CD4-positive, alpha-beta T cell treated with Interleukin-6 at 100 ng/mL for 8 hours (primary cell): ENCODE measurements at regions not wholly inside any gene's neighbourhood (a gene's known extent, or its start where the extent isn't known, plus 50 kb on each side); places are given as distances from the start of the nearest gene placed in this dataset.

Experiments used
- DNase-seq: peaks from one replicate; pipeline ENCODE4 v3.0.0-alpha.2; 2020; ENCODE audit warnings: mixed read lengths, low spot score

DNA sequence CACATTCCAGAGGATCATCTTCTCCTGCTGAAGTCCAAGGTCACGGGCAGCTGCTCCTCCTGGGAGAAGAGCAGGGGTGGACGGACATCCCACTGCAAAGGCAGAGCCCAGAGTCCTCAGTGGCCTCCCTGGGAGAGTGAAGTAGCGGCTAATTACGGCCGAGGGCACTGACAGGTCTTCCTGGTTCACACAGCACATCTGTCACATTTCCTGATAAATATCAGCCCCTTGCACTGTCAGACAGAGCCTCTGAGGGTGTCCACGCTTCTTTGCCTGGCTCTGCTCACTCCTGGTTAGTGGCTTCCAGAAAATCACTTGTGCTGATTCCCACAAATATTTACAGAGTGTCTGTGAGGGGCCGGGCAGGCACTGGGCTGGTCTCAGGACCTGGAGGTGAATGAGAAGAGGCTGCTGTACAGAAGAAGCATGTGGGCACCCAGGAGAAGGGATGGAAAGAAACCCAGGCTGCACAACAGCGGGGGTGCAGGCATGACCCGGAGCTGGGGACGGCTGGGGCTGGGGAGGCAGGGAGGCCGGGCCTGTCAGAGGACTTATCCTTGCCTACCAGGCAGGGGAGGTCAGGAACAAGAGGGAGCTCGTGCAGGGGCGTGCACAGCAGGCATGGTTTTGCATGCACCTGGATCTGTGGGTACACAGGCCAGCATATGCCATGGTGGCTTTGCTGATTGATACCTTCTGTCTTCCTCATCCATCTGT lies 258.2 kb upstream of the TNRC6C start:
- no peak for DNase-seq

DNA sequence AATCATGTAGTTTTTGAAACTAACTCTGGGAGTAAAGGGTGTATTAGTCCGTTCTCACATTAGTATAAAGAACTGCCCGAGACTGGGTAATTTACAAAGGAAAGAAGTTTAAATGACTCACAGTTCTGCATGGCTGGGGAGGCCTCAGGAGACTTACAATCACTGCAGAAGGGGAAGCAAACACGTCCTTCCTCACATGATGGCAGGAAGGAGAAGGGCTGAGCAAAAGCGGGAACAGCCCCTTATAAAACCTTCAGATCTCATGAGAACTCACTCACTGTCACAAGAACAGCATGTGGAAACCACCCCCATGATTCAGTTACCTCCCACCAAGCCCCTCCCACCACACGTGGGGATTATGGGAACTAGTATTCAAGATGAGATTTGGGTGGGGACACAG lies 256.5 kb upstream of the TNRC6C start:
- no peak for DNase-seq

DNA sequence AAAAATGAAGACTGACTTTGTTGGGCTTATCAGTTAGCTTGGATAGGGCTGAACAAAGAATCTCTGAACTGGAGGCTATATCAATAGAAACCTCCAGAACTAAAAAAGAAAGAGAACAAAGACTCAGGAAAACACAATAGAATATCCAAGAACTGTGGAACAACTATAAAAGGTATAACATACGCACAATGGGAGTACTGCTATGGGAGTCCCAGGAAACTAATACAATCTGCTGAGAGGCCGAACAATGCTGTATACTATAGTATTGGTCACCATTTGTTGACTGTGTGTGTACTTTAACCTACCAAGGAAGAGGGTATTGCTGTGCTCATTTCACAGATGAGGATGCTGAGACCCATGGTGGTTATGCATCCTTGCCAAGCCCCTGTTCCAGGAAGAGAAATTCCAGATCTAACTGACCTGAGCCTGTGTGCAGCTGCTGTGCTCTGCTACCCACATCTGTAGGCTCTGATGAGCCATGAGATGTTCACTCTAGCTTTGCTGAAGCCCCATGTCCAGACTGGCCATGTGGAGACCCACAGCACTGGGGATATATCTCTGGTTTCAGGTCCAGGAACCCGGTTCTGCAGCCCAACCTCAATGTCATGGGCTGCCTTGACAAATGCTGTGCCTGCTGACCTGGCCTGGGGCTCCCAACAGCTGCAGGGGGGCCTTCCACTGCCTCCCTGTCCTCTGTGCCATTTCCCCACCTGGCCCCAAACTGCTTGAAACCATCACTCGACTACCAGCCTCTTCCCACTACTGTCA lies 254.3 kb upstream of the TNRC6C start:
- no peak for DNase-seq

DNA sequence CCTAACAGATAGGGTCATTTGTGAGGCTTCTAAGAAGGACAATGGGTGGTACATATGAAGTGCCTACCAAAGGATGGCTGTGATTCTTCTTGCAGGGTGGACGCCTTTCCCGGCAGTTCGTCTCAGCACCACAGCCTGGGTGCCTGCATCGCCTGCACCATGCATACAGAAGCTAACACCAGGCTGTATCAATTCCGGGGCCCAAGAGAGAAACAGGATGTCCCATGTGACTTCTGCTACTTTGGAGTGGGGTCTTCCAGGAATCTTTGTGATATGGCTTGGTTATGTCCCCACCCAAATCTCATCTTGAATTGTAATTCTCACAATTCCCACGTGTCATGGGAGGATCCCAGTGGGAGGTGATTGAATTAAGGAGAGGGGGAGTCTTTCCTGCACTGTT lies 251.6 kb upstream of the TNRC6C start:
- no peak for DNase-seq

DNA sequence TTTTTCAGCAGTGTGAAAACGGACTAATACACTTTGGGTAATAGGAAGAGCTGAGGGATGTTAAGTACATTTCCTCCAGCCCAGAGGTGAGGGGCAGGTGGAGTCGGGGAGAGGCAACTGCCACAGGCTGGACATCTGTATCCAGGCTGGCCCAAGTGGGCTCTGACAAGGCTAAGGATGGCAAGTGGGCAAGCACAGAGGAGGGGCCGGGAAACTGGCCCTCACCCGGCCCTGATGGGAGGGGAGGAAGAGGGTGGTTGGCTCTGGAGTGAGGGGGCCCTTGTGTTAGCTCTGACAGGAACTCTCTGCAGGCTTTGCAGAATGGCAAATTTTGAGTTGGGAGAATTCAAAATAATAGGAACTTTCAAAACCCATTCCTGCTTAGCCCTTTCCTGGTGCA lies 251.0 kb upstream of the TNRC6C start:
- no peak for DNase-seq

DNA sequence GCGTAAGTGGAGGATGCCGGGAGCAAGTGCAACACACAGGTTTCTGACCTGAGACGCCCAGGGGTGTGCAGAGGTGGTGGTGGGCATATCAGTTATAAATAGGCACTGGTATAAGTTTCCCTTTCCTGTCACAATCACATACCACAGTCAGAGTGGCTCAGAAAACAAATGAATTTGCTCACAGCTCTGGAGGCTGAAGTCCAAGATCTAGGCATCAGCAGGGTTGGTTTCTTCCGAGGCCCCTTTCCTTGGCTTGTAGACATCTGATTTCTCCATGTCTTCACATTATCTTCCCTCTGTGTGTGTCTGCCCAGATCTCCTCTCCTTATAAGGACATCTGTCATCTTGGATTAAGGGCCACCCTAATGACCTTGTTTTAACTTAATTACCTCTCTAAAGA lies 250.5 kb upstream of the TNRC6C start:
- no peak for DNase-seq

DNA sequence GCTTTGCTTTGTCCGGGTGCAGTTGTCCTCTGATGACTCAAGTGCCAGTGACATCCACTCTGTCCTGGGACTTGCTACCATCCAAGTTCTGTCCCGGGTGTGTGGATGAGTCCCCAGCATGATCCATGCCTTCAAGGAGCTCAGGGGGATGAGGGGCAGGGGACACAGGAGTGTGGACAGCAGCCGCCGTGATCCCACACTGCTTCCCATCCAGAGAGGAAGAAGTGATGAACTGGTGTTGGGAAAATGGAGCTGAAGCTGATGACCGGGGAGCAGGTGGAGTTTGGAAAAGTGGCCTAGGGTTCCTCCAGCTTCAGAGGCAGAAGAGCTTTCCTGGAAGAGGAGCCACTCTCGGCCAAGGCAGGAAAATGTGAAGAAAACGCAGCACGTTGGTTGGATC lies 249.6 kb upstream of the TNRC6C start:
- DNase-seq = no peak

DNA sequence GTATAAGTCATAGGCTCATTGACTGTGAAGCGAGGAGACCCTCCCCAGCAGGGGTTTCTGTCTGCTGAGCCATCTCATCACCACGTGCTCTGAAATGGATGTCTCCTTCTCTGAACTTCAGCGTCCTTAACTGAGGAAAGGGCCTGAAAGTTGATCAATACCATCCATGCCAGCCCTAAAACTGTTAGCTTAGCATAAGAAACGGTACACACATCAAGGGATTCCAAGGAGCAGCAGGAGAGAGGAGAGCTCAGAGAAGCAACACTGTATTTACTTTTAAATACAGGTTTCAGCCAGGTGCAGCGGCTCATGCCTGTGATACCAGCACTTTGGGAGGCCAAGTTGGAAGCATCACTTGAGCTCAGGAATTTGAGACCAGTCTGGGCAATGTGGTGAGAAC lies 248.9 kb upstream of the TNRC6C start:
- DNase-seq = no peak

DNA sequence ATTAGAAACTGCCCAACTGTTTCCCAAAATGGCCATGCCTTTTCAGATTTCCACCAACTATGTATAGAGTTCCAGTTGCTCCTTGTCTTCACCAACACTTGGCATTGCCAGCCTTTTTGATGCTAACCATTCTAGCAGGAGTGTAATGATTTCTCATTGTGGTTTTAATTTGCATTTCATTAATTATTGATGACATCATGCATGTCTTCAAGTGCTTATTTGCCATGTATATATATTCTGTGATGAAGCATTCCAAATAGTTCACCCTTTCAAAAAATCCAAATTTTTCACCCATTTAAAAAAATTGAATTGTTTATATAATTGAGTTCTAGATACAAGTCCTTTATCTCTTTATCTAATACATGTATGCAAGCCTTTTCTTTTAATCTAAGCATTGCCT lies 245.9 kb upstream of the TNRC6C start:
- DNase-seq = no peak

DNA sequence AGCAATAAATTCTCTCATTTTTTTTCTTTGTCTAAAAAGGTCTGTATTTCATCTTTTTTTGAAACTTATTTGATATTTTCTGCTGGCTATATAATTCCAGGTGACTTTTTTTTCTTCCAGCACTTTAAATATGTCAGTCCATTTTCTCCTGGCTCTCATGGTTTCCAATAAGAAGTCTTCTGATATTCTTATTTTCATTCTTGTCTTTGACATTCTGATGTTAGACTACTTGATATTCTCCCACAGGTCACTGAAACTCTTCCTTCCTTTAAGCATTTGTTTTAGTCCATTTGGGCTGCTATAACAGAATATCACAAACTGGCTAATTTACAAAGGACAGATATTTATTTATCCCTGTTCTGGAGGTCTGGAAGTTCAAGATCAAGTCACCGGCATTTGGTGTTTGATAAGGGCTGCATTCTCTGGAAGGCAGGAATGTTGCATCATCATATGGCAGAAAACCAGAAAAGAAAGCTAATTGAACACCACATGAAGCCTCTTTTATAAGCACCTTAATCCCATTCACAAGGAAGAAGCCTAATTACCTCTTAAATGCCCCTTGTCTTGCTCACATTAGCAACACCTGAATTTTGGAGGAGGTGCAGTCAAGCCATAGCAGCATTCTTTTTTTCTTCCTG lies 242.1 kb upstream of the TNRC6C start:
- no peak for DNase-seq

DNA sequence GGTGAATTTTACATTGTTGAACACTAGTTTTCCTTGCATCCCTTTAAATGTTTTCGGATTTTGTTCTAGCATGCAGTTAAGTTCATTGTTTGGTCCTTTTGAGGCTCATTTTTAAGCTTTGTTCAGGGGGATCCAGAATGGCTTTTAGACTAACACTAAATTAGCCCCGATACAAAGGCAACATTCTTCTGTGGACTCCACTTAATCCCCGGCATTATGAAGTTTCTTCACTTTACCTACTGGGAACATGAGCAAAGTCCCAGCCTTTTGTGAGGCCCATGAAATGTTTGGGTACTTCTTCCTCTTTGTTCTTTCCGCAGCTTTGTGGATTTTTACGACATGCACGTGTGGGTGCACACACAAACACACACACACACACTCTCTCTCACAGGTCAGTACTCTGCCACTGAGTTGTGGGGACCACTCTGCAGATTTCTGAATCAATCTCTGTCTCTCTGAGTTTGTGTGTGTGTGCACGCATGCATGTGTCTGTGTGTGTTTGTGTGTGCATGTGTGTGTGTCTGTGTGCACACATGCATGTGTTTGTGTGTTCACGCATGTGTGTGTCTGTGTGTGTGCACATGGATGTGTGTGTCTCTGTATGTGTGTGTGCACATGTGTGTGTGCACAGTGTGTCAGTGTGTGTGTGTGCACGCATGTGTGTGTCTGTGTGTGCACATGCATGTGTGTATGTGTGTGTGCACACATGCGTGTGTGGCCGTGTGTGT lies 240.4 kb upstream of the TNRC6C start:
- DNase-seq = no peak

DNA sequence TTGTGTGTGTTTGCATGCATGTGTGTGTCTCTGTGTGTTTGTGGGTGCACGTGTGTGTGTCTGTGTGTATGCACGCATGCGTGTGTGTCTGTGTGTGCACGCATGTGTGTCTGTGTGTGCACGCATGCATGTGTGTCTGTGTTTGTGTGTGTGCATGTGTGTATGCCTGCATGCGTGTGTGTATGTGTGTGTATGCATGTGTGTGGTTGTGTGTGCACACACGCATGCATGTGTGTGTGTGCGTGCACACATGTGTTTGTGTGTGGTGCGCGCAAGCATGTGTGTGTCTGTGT lies 239.9 kb upstream of the TNRC6C start:
- no peak for DNase-seq

DNA sequence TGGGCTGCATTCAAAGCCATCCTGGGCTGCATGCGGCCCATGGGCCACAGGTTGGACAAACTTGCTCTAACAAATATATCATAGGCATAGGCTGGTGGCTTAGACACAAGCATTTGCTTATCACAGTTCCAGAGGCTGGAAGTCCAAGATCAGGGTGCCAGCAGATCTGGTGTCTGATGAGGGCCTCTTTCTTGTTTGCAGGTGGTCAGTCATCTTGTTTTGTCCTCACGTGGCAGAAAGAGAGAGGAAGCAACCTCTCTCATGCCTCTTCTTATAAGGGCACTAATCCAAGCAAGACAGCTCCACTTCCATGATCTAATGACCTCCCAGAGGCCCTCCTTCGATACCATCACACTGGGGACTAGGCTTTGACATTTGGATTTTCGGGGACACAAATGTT lies 238.7 kb upstream of the TNRC6C start:
- no peak for DNase-seq

DNA sequence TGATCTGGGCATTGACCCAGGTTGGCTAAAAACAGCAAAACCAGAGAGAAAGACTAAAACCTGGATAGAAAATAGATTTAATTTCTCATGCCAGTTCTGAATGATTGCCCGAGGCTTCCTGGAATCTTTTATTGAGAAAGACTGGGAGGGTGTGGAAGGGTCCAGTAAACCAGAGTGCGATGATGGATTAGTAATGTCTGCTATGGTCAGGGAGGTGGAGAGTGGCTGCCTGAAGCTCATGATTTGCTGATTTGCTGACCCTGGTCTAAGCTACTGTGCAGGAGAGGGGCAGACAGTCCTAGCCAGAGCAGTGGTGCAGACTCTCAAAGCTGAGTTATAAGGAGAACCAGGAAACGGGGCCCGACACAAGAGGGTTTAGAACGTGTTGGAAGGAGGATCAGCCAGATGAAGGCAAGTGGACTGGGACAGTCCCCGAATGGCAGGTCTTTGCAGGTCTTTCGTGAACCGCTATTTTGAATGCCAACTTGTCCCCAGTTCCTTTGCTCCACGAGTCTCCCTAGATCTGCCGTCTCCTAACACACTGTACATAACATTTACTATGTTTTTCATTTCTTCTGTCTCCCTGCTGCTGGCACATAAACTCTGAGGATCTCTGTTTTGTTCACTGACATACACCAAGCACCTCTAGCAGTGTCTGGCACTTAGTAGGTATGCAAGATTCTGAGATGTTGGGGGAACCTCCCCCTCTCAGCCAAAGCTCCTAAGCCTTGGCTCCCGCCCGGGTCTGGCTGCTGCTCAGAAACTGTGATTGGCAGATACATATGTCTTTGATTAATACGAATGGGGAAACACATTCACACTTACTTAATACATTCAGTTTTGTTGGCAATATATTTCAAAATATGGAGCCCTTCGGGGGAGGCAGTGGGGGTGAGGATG lies 237.3 kb upstream of the TNRC6C start:
- no peak for DNase-seq

DNA sequence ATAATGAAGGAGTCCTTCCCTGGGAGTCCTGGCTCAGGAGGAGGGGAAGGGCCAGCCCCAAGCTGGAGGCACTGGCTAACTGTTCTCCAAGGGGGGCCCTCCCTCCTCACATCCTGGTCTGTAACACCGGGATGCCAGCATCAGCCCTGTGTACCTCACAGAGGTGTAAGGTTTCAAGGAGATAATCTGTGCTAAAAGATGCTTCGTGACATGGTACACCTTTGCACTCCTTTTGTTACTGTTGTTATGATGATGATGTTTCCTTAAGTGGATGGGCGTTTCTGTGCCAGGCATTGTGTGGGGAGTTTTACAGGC lies 236.7 kb upstream of the TNRC6C start:
- no peak for DNase-seq

DNA sequence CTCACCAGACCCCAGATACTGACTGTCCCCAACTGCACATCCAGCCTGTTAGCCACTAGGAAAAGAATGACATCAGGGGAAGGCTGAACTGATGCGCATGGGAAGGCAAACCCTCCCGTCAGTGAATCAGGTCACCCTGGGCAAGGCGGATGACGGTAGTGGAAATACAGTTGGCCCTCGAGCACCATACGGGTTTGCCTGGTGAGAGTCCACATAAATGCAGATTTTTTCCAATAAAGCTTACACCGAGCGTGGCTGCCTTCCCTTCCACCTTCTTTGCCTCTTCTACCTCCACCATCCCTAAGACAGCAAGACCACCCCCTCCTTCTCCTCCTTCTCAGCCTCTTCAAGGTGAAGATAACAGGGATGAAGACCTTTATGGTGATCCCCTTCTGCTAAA lies 236.1 kb upstream of the TNRC6C start:
- no peak for DNase-seq

DNA sequence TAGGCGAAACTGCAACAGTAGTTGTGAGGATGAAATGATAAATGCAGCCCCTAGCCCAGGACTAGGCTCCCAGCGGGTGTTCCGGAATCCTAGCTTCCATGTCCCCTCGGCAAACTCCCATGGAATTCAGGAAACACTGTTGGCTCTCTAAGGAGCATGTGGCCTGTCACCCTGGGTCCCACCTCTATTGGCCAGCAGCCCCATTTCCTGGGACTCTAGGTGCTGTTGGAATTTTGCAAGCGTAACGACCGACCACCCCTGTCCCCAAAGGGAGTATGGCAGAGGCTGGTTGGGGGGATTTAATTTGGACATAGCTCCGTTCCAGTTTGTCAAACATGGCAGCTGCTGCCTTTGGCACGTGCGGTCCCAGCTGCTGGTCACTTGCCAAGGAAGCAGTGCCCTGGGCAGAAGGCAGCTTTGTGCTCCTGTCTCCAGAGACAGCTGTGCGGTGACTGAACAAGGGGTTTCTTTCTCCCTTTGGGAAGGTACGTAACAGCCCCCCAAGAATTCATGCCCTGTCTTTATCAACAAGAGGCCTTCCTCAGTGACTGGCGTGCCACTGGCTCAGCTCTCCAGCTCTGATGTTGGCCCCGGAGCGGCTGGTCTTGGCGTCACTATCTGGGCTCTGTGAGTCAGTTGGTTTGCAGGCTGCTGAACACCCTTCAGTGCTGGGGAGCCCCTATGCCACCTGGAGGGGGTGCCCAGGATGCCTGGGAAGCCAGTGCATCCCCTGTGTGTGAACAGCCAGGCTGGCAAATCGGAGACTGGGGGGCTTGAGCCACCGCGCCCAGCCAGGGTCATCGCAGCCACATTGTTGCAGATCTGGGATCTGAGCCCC lies 235.2 kb upstream of the TNRC6C start:
- no peak for DNase-seq

DNA sequence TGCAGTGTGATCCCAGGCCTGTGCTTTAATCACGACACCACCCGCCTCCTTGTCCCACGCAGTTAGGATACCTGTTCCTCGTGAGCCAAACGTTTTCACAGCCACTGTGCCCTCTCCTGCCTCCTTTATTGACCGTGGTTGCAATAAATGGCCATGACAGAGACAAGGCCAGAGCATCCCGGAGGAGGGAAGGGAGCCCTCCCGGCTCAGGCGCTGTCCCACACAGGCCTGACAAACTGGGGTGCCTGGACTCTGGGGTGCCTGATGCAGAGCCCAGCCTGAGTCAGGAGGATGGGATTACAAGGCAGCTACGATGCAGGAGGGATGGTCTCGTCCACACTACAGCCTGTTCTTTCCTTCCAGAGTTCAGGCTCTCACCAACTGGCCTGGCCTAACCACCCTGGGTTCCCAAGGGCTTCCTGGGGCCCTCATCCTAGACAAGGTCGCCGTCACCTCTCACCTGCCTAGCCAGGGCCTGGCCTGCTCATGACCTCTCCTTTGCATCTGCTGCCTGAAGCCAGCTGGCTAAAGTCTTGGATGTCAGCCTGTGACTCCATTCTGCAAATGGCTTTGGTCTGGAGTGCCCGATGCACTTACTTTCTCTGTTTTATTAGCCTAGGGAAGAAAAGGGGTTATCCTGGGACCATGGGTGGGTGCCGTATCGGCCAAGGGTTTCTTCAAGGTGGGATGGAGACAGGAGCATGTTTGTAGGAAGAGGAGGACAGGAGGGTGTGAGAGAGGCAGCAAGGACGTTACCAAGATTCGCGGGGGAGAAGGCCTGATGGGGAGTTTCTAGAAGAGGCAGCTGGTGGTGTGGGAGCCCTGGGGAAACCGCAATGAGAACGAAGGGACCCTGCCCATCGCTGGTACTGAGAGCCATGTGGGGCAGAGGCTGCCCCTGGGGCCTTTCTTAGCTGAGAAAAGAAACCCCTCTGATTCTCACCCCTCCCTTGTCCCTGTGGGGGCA lies 234.3 kb upstream of the TNRC6C start:
- DNase-seq = no peak

DNA sequence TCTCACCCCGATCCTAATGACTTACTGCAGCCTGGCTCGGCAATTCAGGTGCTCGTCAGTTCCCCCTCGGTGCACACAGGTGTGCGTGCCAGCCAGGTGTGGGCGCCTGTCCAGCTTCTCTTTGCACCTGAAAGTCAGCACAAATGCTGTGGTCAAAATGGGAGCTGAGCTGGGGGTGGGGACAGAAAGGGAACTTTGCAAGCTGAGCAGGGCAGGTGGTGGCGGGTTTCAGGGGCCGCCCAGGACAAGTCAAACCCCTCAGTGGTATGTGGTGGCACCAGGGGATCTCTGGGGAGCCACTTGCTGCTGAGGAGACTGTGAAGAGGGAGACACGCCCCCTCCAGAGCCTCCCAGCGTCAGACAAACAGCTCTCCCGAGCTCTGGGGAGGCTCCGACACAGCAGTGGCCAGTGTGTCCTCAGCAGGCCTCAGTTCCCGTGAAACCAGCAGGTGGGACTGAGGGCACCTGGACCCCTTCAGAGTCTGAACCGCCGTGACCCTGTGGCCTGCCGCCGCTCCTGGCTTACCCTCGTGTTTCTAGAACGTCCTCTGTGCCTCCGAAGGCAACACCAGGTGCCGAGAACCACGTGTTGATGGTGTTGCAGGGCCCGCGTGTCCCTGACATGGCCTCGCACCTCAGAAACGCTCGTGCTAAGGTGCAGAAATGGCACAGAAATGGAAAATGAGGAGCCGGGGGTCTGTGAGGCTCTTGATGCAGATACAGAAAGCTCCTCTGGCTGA lies 233.5 kb upstream of the TNRC6C start:
- no peak for DNase-seq
